RWPE1 (cell line): ENCODE measurements at regions not wholly inside any gene's neighbourhood (a gene's known extent, or its start where the extent isn't known, plus 50 kb on each side); places are given as distances from the start of the nearest gene placed in this dataset.
"Not testable (repeated sequence)": the region's sequence is repeated elsewhere in the genome, so short reads cannot be mapped to it uniquely, and the experiment has no call there.

ENCODE experiments used
- CTCF ChIA-PET: fragments of 350-600 bp; sonication (Branson Sonifier 250); formaldehyde crosslinking; extraction: SDS; loops from one replicate; lab custom pipeline; 2021; lab: Yijun Ruan, JAX
- POLR2A ChIA-PET: fragments of 400-600 bp; formaldehyde crosslinking; extraction: SDS; loops from one replicate; lab custom pipeline; 2020; ENCODE audit warnings: antibody characterized with exemption; ENCODE audit not compliant: low non-redundant PET; lab: Yijun Ruan, JAX
- DNase-seq: peaks from one replicate; pipeline ENCODE4 v3.0.0; 2012; ENCODE audit warnings: low spot score
- H3K27ac ChIP-seq: fragments of 450-650 bp; 2 replicates; pipeline ENCODE4 v1.5.1; 2017
- TF ChIP-seq, protein P1 (sequence below): fragments of 450-650 bp; conservative IDR thresholded peaks from 2 replicates; pipeline ENCODE4 v1.5.1; 2017; ENCODE audit warnings: low read depth, mild to moderate bottlenecking

DNA sequence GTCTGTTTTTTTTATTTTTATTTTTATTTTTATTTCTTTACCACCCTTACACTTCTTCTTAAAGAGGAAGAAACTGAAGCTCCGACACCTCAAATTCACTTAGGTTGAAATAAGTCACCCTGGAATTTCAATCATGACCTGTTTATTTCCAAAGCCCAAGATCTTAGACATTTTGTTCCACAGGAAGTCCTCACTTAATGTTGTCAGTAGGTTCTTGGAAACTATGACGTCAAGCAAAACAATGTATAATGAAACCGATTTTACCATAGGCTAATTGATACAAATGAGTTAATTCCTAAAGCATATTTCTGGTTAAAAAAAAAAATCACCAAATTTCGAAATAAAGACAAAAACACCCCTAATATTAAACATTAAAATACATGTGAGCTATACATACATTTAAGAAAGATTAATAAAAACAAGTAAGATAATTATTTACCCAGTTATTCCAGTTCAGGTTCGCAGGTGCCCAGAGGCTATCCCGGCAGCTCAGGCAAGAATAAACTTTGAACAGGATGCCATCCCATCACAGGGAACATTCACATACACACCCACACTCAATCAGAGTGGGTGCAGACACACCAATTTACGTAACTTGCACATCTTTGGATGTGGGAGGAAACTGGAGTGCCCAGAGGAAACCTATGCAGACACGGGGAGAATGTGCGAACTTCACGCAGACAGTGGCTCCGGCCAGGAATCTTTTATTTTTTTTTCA, 391.0 kb downstream of the RAP2B start:
- no peak overlapping the region for H3K27ac ChIP-seq
- TF ChIP-seq, protein P1, sequence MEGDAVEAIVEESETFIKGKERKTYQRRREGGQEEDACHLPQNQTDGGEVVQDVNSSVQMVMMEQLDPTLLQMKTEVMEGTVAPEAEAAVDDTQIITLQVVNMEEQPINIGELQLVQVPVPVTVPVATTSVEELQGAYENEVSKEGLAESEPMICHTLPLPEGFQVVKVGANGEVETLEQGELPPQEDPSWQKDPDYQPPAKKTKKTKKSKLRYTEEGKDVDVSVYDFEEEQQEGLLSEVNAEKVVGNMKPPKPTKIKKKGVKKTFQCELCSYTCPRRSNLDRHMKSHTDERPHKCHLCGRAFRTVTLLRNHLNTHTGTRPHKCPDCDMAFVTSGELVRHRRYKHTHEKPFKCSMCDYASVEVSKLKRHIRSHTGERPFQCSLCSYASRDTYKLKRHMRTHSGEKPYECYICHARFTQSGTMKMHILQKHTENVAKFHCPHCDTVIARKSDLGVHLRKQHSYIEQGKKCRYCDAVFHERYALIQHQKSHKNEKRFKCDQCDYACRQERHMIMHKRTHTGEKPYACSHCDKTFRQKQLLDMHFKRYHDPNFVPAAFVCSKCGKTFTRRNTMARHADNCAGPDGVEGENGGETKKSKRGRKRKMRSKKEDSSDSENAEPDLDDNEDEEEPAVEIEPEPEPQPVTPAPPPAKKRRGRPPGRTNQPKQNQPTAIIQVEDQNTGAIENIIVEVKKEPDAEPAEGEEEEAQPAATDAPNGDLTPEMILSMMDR = no peak
- no peak for DNase-seq
- ChIA-PET POLR2A (no interaction called here), CTCF (interaction anchor here (0.6 to 0.7 kb wide), 3 partner anchors 39 to 981 kb away, joined by 3 read pairs; no protein-coding TSS in a partner anchor)

DNA sequence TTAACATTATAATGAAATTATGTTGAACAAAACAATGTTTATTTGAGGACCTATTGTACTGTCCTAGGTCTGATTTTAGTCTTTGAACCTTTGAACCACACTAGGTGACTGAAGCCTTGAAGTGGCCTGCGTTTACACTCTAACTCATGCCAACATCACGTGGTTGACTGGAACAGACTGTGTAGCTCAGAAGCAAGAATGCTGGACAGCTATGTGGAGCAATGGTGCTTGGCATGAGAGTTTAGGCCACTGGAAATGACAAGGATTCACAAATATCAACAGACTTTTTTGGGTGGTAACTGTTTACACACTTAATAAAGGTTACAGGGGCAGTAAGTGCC, 391.5 kb downstream of the RAP2B start:
- TF ChIP-seq, protein P1 = no peak
- ChIA-PET CTCF (interaction anchor here (0.6 to 0.7 kb wide), 2 partner anchors 246 to 981 kb away, joined by 3 read pairs; no protein-coding TSS in a partner anchor), POLR2A (no interaction called here)
- no peak overlapping the region for H3K27ac ChIP-seq
- DNase-seq = no peak

DNA sequence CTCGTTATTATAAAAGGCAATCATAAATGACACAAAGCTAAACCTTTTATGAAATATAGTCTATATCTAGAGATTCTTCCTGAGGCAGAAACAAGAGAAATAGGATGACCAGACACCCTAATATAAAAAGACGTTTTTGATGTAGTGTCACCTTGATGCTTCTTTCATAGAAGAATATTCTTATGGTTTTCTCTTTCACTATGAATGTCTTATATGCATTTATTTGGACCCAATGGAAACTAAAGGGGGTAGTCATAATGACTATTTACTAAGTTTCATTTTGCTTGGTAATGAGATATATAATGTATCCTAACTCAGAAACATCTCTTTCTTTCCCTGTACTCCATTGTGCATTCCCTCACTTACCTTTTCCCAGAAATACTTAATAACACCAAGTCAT, 393.9 kb downstream of the RAP2B start:
- TF ChIP-seq, protein P1 = no peak
- no peak for DNase-seq
- POLR2A ChIA-PET = no interaction called here
- CTCF ChIA-PET = no interaction called here
- no peak overlapping the region for H3K27ac ChIP-seq

DNA sequence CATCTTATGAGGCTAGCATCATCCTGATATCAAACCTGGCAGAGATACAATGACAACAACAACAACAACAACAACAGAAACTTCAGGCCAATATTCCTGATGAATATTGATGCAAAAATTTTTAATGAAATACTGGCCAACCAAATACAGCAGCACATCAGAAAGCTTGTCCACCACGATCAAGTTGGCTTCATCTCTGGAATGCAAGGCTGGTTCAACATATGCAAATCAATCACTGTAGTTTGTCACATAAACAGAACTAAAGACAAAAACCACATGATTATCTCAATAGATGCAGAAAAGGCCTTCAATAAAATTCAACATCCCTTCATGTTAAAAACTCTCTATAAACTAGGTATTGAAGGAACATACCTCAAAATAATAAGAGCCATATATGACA, 397.3 kb downstream of the RAP2B start:
- DNase-seq, H3K27ac ChIP-seq, POLR2A ChIA-PET, CTCF ChIA-PET: not testable (repeated sequence)

DNA sequence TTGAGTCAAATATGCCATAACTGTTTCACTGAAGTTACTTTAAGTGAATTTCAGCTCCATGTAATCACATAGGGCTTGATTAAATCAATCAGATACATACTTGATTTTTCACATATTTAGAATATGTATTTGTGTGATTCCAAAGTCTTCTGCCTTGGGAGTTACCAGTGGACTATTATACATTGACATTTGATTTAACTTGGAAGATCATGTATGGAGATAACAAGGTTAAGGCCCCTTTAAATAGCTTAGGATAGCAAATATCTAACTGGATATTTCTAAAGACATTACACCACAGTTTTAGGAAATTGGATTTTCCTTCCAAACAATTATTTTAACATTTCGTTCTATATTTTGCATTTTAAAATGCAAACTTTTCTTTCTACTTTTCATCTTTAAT, 405.0 kb downstream of the RAP2B start:
- CTCF ChIA-PET = no interaction called here
- TF ChIP-seq, protein P1 = no peak
- POLR2A ChIA-PET = no interaction called here
- DNase-seq = no peak
- H3K27ac ChIP-seq = no peak overlapping the region

DNA sequence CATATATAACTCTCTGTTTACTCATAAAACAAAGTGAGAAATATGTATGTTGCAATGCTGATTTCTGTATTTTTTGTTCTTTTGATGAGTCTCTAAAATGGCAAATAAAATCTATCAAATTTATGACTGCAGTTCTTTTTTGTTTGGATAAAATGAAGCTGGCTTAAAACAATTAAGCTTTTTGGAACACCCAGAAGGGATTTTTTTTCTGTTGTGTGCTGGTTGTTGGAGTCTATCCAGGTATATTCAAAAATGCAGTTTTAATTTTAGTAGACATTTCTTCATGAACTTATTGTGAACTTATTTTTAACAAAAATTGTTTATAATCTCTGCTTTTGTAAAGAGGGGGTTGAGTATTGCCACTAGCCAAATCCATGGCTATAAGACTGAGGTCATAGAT, 405.5 kb downstream of the RAP2B start:
- DNase-seq = no peak
- H3K27ac ChIP-seq = no peak overlapping the region
- TF ChIP-seq, protein P1 = no peak
- ChIA-PET CTCF (no interaction called here), POLR2A (no interaction called here)

DNA sequence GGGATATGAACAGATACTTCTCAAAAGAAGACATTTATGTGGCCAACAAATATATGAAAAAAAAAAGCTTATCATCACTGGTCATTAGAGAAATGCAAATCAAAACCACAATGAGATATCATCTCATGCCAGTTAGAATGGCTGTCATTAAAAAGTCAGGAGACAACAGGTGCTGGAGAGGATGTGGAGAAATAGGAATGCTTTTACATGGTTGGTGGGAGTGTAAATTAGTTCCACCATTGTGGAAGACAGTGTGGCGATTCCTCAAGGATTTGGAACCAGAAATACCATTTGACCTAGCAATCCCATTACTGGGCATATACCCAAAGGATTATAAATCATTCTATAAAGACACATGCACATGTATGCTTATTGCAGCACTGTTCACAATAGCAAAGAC, 408.5 kb downstream of the RAP2B start:
- DNase-seq, POLR2A ChIA-PET, CTCF ChIA-PET, H3K27ac ChIP-seq: not testable (repeated sequence)

DNA sequence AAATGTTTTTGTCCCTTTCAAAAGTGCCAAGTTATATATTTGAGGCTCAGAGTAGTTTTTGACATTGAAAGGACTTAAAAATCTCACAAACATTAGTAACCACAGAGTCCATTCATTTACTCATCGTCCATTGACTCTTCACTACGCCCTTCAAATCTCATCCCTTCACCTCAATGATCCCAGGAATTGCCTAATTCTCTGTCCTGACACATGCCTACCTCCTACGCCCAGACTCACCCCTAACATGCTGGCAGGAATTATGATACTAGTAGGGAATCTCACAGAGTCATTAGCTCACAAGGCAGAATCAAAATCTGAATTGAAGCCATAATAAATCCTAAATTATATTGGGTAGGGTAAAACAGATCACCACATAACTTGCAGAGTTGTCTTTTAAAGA, 410.1 kb downstream of the RAP2B start:
- ChIA-PET CTCF (interaction anchor here (0.8 kb wide), 1 partner anchor 599 kb away, joined by 3 read pairs; no protein-coding TSS in a partner anchor), POLR2A (no interaction called here)
- DNase-seq = peak; percentile 31
- H3K27ac ChIP-seq = no peak overlapping the region
- TF ChIP-seq, protein P1 = no peak
